ENCODE measurements at regions not wholly inside any gene's neighbourhood (a gene's known extent, or its start where the extent isn't known, plus 50 kb on each side); places are given as distances from the start of the nearest gene placed in this dataset.

DNA sequence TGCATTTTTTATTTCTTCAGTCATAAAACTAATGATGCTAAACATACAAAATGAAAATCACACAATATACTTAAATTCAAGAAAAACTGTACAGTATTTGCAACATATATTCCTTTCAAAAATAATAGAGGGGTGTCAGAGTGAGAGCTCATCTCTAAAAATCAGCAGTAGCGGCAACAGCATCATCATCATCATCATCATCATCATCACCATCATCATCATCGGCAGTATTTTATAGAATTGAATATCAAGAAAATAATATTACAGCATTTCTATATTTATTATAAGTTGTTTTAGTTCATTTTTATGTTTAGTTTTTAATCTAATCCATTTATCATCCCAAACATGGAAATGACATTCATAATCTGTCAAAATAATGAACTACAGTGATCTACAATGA is 67.4 kb upstream of the PPP1R3A start:
- DNase-seq, result no peak
- no peaks in the 10 kb centered on the region for H3K36me3 ChIP-seq
- ATAC-seq, result no peak
- H3K27ac ChIP-seq, result no peak overlapping the region
- H3K4me1 ChIP-seq, result no peaks in the 10 kb centered on the region
- no peaks in the 10 kb centered on the region for H3K27me3 ChIP-seq
- 77% methylated on average over 2 of the region's 2 CpGs for WGBS (ENCODE audit: insufficient coverage, low coverage, low lambda C conversion rate, missing lambda C conversion rate)
- H3K4me3 ChIP-seq, result no peak overlapping the region
- TF ChIP-seq, protein P1, sequence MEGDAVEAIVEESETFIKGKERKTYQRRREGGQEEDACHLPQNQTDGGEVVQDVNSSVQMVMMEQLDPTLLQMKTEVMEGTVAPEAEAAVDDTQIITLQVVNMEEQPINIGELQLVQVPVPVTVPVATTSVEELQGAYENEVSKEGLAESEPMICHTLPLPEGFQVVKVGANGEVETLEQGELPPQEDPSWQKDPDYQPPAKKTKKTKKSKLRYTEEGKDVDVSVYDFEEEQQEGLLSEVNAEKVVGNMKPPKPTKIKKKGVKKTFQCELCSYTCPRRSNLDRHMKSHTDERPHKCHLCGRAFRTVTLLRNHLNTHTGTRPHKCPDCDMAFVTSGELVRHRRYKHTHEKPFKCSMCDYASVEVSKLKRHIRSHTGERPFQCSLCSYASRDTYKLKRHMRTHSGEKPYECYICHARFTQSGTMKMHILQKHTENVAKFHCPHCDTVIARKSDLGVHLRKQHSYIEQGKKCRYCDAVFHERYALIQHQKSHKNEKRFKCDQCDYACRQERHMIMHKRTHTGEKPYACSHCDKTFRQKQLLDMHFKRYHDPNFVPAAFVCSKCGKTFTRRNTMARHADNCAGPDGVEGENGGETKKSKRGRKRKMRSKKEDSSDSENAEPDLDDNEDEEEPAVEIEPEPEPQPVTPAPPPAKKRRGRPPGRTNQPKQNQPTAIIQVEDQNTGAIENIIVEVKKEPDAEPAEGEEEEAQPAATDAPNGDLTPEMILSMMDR (IDR thresholded peaks at IDR 0.05), result no peak
- TF ChIP-seq POLR2A (IDR thresholded peaks at IDR 0.05), result no peak
- no peaks in the 10 kb centered on the region for H3K9me3 ChIP-seq
- intact Hi-C loops (cut with DNase I), result no loop called here

DNA sequence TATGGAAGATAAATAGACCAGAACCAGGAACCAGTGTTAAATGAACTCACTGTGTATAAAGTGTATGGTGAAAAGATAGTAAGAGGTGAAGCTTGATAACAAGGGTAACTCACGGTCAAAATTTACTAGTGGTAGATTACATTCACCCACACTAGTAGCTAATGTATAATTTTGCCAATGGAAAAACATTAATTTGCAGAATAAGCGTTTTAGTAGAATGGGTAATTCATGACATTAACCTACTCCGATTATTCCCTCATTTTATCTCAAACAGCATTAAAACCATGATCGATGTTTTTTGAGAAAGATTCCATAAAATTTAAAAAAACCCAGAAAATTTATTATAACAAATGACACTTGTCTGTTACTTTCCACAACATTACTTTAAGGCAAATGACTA is 57.7 kb upstream of the PPP1R3A start:
- ATAC-seq, result no peak
- no peaks in the 10 kb centered on the region for H3K9me3 ChIP-seq
- TF ChIP-seq, protein P1 (IDR thresholded peaks at IDR 0.05), result no peak
- TF ChIP-seq POLR2A (IDR thresholded peaks at IDR 0.05), result no peak
- DNase-seq, result no peak
- 65% methylated on average over 4 of the region's 4 CpGs for WGBS (ENCODE audit: insufficient coverage, low coverage, low lambda C conversion rate, missing lambda C conversion rate)
- no peak overlapping the region for H3K27ac ChIP-seq
- intact Hi-C loops (cut with DNase I), result no loop called here
- no peaks in the 10 kb centered on the region for H3K36me3 ChIP-seq
- no peak overlapping the region for H3K4me3 ChIP-seq
- no peaks in the 10 kb centered on the region for H3K4me1 ChIP-seq
- no peaks in the 10 kb centered on the region for H3K27me3 ChIP-seq

DNA sequence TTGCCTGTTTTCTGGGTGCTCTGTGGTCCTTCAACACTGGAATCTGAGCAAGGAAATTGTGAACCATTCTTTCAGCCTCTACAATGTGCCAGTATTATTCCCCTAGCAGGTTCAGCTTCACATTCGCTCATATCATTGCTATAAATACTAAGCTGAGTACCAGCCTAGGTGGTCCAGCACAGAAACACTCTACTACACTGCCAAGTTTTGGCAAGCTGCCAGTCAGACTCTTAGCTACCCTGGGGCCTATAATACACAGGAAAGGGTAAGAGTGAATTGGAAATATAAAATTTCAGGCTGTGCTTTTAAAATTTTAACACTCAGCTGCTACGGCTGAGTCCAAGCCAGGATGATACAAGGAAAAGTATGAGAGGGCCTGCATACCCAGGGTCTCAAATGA is 49.9 kb upstream of the PPP1R3A start:
- H3K27me3 ChIP-seq, result no peaks in the 10 kb centered on the region
- TF ChIP-seq, protein P1 (IDR thresholded peaks at IDR 0.05), result no peak
- TF ChIP-seq POLR2A (IDR thresholded peaks at IDR 0.05), result no peak
- 40% methylated on average over 2 of the region's 2 CpGs for WGBS (ENCODE audit: insufficient coverage, low coverage, low lambda C conversion rate, missing lambda C conversion rate)
- DNase-seq (no peak), ATAC-seq (no peak)
- H3K4me3 ChIP-seq, result no peak overlapping the region
- no peaks in the 10 kb centered on the region for H3K4me1 ChIP-seq
- H3K9me3 ChIP-seq, result no peaks in the 10 kb centered on the region
- H3K36me3 ChIP-seq, result no peaks in the 10 kb centered on the region
- no peak overlapping the region for H3K27ac ChIP-seq
- intact Hi-C loops (cut with DNase I), result no loop called here
